H1 (cell line): ENCODE measurements at regions not wholly inside any gene's neighbourhood (a gene's known extent, or its start where the extent isn't known, plus 50 kb on each side); places are given as distances from the start of the nearest gene placed in this dataset.

ENCODE experiments used
- CTCF ChIP-seq, 3 experiments: IDR thresholded peaks; 1 replicate in 2 of 3; 2 replicates in 1 of 3; pipeline versions ENCODE4 v1.5.1 to v1.6.1; 2011; ENCODE audit warnings: low read length in 3 of 3, mild to moderate bottlenecking in 3 of 3, inconsistent platforms in 2 of 3, low read depth in 1 of 3, moderate library complexity in 1 of 3; ENCODE audit not compliant: insufficient read depth in 1 of 3; ENCODE audit errors: control extremely low read depth in 1 of 3
- EZH2 ChIP-seq: fragments of 200-600 bp; sonication (generic); IDR thresholded peaks from 2 replicates; pipeline ENCODE4 v1.7.1; 2012; ENCODE audit warnings: low read depth, mild to moderate bottlenecking, moderate library complexity, low read length, inconsistent platforms; ENCODE audit not compliant: severe bottlenecking
- GABPA ChIP-seq: IDR thresholded peaks from 2 replicates; pipeline ENCODE4 v1.6.1; 2011; ENCODE audit warnings: mild to moderate bottlenecking, low read length, moderate library complexity, borderline replicate concordance; ENCODE audit not compliant: insufficient read depth
- KDM1A ChIP-seq: fragments of 200-600, 300-600 bp; sonication (generic); IDR thresholded peaks from 2 replicates; pipeline ENCODE4 v1.7.1; 2016; ENCODE audit warnings: mild to moderate bottlenecking, low read length, borderline replicate concordance
- MAX ChIP-seq: IDR thresholded peaks from 2 replicates; pipeline ENCODE4 v1.6.1; 2012; ENCODE audit warnings: inconsistent platforms
- POLR2A ChIP-seq, 2 experiments: IDR thresholded peaks; 1 replicate in 1 of 2; 2 replicates in 1 of 2; pipeline ENCODE4 v1.6.1; 2011; ENCODE audit warnings: low read depth in 2 of 2, low read length in 2 of 2, mild to moderate bottlenecking in 2 of 2; ENCODE audit errors: control extremely low read depth in 1 of 2
- TBP ChIP-seq: IDR thresholded peaks from 2 replicates; pipeline ENCODE4 v1.6.1; 2011; ENCODE audit warnings: low read depth, low read length, improper control_type of control experiment
- TCF12 ChIP-seq: IDR thresholded peaks from 2 replicates; pipeline ENCODE4 v1.6.1; 2011; ENCODE audit warnings: low read depth, mild to moderate bottlenecking, low read length

GRCh38 chr11:44424841-44425240 lies 114.9 kb upstream of the ALX4 start:
- TF ChIP-seq EZH2: no peak
- TF ChIP-seq CTCF (IDR thresholded peaks at IDR 0.05; ENCODE audit: control extremely low read depth in 1 of 3, insufficient read depth in 1 of 3, low read depth in 1 of 3, low read length in 3 of 3): no peak
- TF ChIP-seq POLR2A (IDR thresholded peaks at IDR 0.05; ENCODE audit: control extremely low read depth in 1 of 2, low read depth in 2 of 2, low read length in 2 of 2): no peak
- no peak for TF ChIP-seq TCF12
- TF ChIP-seq KDM1A: no peak
- no peak for TF ChIP-seq MAX
- no peak for TF ChIP-seq GABPA
- TF ChIP-seq TBP: no peak
